ENCODE measurements at regions not wholly inside any gene's neighbourhood (a gene's known extent, or its start where the extent isn't known, plus 50 kb on each side); places are given as distances from the start of the nearest gene placed in this dataset.
"Not testable (repeated sequence)": the region's sequence is repeated elsewhere in the genome, so short reads cannot be mapped to it uniquely, and the experiment has no call there.

- Mint-ChIP-seq H3K36me3 (no peaks in the 10 kb centered on the region), H3K27me3 (peaks cover 2% of the 10 kb centered on the region), H3K27ac (no peak overlapping the region), H3K4me3 (no peak overlapping the region), H3K4me1 (ENCODE audit: low read depth) (no peaks in the 10 kb centered on the region), H3K9me3 (peaks cover 12% of the 10 kb centered on the region)
- DNase-seq = no peak
- POLR2A ChIA-PET = no interaction called here
- intact Hi-C loops (cut with micrococcal nuclease) = no loop called here
- CTCF ChIA-PET = no interaction called here
Measured at GRCh38 chr1:90349510-90349909, 354.6 kb downstream of the ZNF326 start.

GRCh38 chr1:90348934-90349333 is 354.0 kb downstream of the ZNF326 start:
- ChIA-PET CTCF (no interaction called here), POLR2A (no interaction called here)
- Mint-ChIP-seq H3K36me3 (no peaks in the 10 kb centered on the region), H3K27me3 (peaks cover 2% of the 10 kb centered on the region), H3K4me1 (ENCODE audit: low read depth) (no peaks in the 10 kb centered on the region), H3K27ac (no peak overlapping the region), H3K9me3 (peaks cover 12% of the 10 kb centered on the region), H3K4me3 (no peak overlapping the region)
- intact Hi-C loops (cut with micrococcal nuclease) = no loop called here
- no peak for DNase-seq

- POLR2A ChIA-PET; DNase-seq; CTCF ChIA-PET; H3K27me3 Mint-ChIP-seq; H3K4me3 Mint-ChIP-seq; H3K4me1 Mint-ChIP-seq (ENCODE audit: low read depth); H3K36me3 Mint-ChIP-seq; H3K27ac Mint-ChIP-seq; intact Hi-C loops (cut with micrococcal nuclease): not testable (repeated sequence)
- H3K9me3 Mint-ChIP-seq = peaks cover 12% of the 10 kb centered on the region
Measured at GRCh38 chr1:90348459-90348858, 353.5 kb downstream of the ZNF326 start.

GRCh38 chr1:90347366-90347765 is 352.5 kb downstream of the ZNF326 start:
- H3K27ac Mint-ChIP-seq = no peak overlapping the region
- H3K9me3 Mint-ChIP-seq = peaks cover 12% of the 10 kb centered on the region
- H3K4me1 Mint-ChIP-seq (ENCODE audit: low read depth) = no peaks in the 10 kb centered on the region
- POLR2A ChIA-PET = no interaction called here
- intact Hi-C loops (cut with micrococcal nuclease) = no loop called here
- H3K36me3 Mint-ChIP-seq = no peaks in the 10 kb centered on the region
- H3K27me3 Mint-ChIP-seq = no peaks in the 10 kb centered on the region
- no peak overlapping the region for H3K4me3 Mint-ChIP-seq
- DNase-seq = no peak
- CTCF ChIA-PET = no interaction called here

- Mint-ChIP-seq H3K9me3 (peaks cover 12% of the 10 kb centered on the region), H3K4me3 (no peak overlapping the region), H3K27me3 (no peaks in the 10 kb centered on the region), H3K36me3 (no peaks in the 10 kb centered on the region), H3K4me1 (ENCODE audit: low read depth) (no peaks in the 10 kb centered on the region), H3K27ac (no peak overlapping the region)
- ChIA-PET POLR2A (no interaction called here), CTCF (no interaction called here)
- DNase-seq = no peak
- intact Hi-C loops (cut with micrococcal nuclease) = no loop called here
Measured at GRCh38 chr1:90346757-90347156, 351.8 kb downstream of the ZNF326 start.

- ChIA-PET POLR2A (no interaction called here), CTCF (no interaction called here)
- Mint-ChIP-seq H3K9me3 (peaks cover 12% of the 10 kb centered on the region), H3K4me3 (no peak overlapping the region), H3K36me3 (no peaks in the 10 kb centered on the region), H3K27ac (no peak overlapping the region), H3K4me1 (ENCODE audit: low read depth) (no peaks in the 10 kb centered on the region), H3K27me3 (no peaks in the 10 kb centered on the region)
- no peak for DNase-seq
- intact Hi-C loops (cut with micrococcal nuclease) = no loop called here
Measured at GRCh38 chr1:90346349-90346748, 351.4 kb downstream of the ZNF326 start.

GRCh38 chr1:90344963-90345730 is 350.2 kb downstream of the ZNF326 start:
- Mint-ChIP-seq H3K27me3 (no peaks in the 10 kb centered on the region), H3K36me3 (no peaks in the 10 kb centered on the region), H3K27ac (no peak overlapping the region), H3K4me3 (no peak overlapping the region), H3K4me1 (ENCODE audit: low read depth) (peaks cover 5% of the 10 kb centered on the region), H3K9me3 (peaks cover 12% of the 10 kb centered on the region)
- ChIA-PET POLR2A (no interaction called here), CTCF (no interaction called here)
- intact Hi-C loops (cut with micrococcal nuclease) = no loop called here
- DNase-seq = no peak

GRCh38 chr1:90341516-90341915 is 346.6 kb downstream of the ZNF326 start:
- Mint-ChIP-seq H3K4me1 (ENCODE audit: low read depth) (peaks cover 6% of the 10 kb centered on the region), H3K4me3 (no peak overlapping the region), H3K27me3 (no peaks in the 10 kb centered on the region), H3K36me3 (no peaks in the 10 kb centered on the region), H3K9me3 (no peaks in the 10 kb centered on the region), H3K27ac (no peak overlapping the region)
- POLR2A ChIA-PET = no interaction called here
- no peak for DNase-seq
- CTCF ChIA-PET = no interaction called here
- intact Hi-C loops (cut with micrococcal nuclease) = no loop called here

- H3K4me1 Mint-ChIP-seq (ENCODE audit: low read depth) = peaks cover 6% of the 10 kb centered on the region
- H3K27ac Mint-ChIP-seq = no peak overlapping the region
- no peaks in the 10 kb centered on the region for H3K36me3 Mint-ChIP-seq
- H3K9me3 Mint-ChIP-seq = no peaks in the 10 kb centered on the region
- ChIA-PET POLR2A (no interaction called here), CTCF (no interaction called here)
- no peak overlapping the region for H3K4me3 Mint-ChIP-seq
- DNase-seq = no peak
- no peaks in the 10 kb centered on the region for H3K27me3 Mint-ChIP-seq
- intact Hi-C loops (cut with micrococcal nuclease) = no loop called here
Measured at GRCh38 chr1:90340606-90341005, 345.7 kb downstream of the ZNF326 start.

- no peaks in the 10 kb centered on the region for H3K27me3 Mint-ChIP-seq
- H3K27ac Mint-ChIP-seq = no peak overlapping the region
- H3K4me1 Mint-ChIP-seq (ENCODE audit: low read depth) = peaks cover 6% of the 10 kb centered on the region
- CTCF ChIA-PET = no interaction called here
- intact Hi-C loops (cut with micrococcal nuclease) = no loop called here
- no peak for DNase-seq
- POLR2A ChIA-PET = no interaction called here
- H3K36me3 Mint-ChIP-seq = no peaks in the 10 kb centered on the region
- H3K9me3 Mint-ChIP-seq = no peaks in the 10 kb centered on the region
- no peak overlapping the region for H3K4me3 Mint-ChIP-seq
Measured at GRCh38 chr1:90339811-90340210, 344.9 kb downstream of the ZNF326 start.

GRCh38 chr1:90336552-90337324 is 341.8 kb downstream of the ZNF326 start:
- Mint-ChIP-seq H3K27me3 (no peaks in the 10 kb centered on the region), H3K9me3 (no peaks in the 10 kb centered on the region), H3K4me1 (ENCODE audit: low read depth) (peaks cover 6% of the 10 kb centered on the region), H3K27ac (no peak overlapping the region), H3K4me3 (no peak overlapping the region), H3K36me3 (no peaks in the 10 kb centered on the region)
- POLR2A ChIA-PET = no interaction called here
- no peak for DNase-seq
- CTCF ChIA-PET = no interaction called here
- intact Hi-C loops (cut with micrococcal nuclease) = no loop called here

GRCh38 chr1:90335558-90335957 is 340.6 kb downstream of the ZNF326 start:
- Mint-ChIP-seq H3K4me3 (no peak overlapping the region), H3K36me3 (no peaks in the 10 kb centered on the region), H3K4me1 (ENCODE audit: low read depth) (peaks cover 6% of the 10 kb centered on the region), H3K27me3 (no peaks in the 10 kb centered on the region), H3K9me3 (no peaks in the 10 kb centered on the region), H3K27ac (no peak overlapping the region)
- POLR2A ChIA-PET = no interaction called here
- intact Hi-C loops (cut with micrococcal nuclease) = no loop called here
- CTCF ChIA-PET = no interaction called here
- DNase-seq = no peak

GRCh38 chr1:90334137-90334536 is 339.2 kb downstream of the ZNF326 start:
- Mint-ChIP-seq H3K27me3 (no peaks in the 10 kb centered on the region), H3K36me3 (no peaks in the 10 kb centered on the region), H3K4me1 (ENCODE audit: low read depth) (no peaks in the 10 kb centered on the region), H3K4me3 (no peak overlapping the region), H3K9me3 (no peaks in the 10 kb centered on the region), H3K27ac (no peak overlapping the region)
- intact Hi-C loops (cut with micrococcal nuclease) = no loop called here
- POLR2A ChIA-PET = no interaction called here
- DNase-seq = no peak
- CTCF ChIA-PET = no interaction called here
